GM18505 (cell line): ENCODE measurements at regions not wholly inside any gene's neighbourhood (a gene's known extent, or its start where the extent isn't known, plus 50 kb on each side); places are given as distances from the start of the nearest gene placed in this dataset.

Experiments
- ATAC-seq: cut with Tn5 transposase; IDR thresholded peaks from one replicate; pipeline ENCODE4 v1.9.1; 2021; ENCODE audit not compliant: unreplicated experiment
- POLR2A ChIP-seq: IDR thresholded peaks from 4 replicates; pipeline ENCODE4 v1.6.1; 2011; ENCODE audit warnings: borderline replicate concordance; ENCODE audit not compliant: insufficient read depth, insufficient read length; ENCODE audit errors: extremely low read depth

GRCh38 chr11:81756864-81757595, 976.6 kb downstream of the FAM181B start:
- ATAC-seq = no peak
- TF ChIP-seq POLR2A = no peak

- no peak for ATAC-seq
- TF ChIP-seq POLR2A = no peak
Measured at GRCh38 chr11:81749245-81749644, 984.4 kb downstream of the FAM181B start.

- TF ChIP-seq POLR2A = no peak
- no peak for ATAC-seq
Measured at GRCh38 chr11:81744336-81745116, 989.1 kb downstream of the FAM181B start.

- no peak for TF ChIP-seq POLR2A
- ATAC-seq = no peak
Measured at GRCh38 chr11:81725701-81726100, 1008.0 kb downstream of the FAM181B start.

DNA sequence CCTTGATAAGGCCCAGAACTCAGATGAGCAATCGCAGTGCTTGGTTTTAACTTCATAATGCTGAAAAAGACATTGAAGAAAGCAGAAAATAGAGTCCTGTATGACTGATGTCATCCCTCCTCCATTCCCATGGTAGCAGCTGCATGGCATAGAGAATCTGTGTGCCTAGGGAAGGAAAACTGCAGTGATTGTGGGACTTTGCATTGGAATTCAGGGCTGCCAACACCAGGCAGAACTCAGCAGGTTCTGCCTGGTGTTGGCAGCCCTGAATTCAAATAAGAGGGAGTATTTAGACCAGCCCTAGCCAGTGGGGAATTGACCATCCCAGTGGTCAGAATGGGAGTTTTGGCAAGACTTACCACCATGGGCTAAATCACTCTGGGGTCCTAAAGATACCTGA, 1016.0 kb downstream of the FAM181B start:
- no peak for TF ChIP-seq POLR2A
- ATAC-seq = no peak

DNA sequence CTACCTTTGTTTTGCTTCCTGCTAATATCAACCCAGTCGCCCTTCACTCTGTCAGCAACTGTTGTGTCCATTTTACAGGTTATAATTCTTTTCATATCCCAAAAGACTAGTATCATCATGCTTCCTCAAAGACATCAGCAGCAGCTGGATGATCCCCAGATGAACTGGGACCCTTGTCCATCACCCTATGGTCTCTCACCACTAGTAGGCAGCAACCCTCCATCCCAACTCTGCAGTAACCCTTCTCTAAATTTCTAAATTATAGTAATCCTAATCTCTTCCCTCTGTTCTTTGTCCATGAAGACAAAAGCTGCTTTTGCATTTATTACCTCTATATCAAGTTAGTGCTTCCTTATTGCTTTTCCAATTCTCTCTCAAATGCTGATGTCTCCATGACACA, 1025.8 kb downstream of the FAM181B start:
- no peak for ATAC-seq
- TF ChIP-seq POLR2A = no peak

GRCh38 chr11:81705283-81705682, 1028.4 kb downstream of the FAM181B start:
- ATAC-seq = no peak
- no peak for TF ChIP-seq POLR2A

- TF ChIP-seq POLR2A = no peak
- ATAC-seq = no peak
Measured at GRCh38 chr11:81700076-81700475, 1033.6 kb downstream of the FAM181B start.

DNA sequence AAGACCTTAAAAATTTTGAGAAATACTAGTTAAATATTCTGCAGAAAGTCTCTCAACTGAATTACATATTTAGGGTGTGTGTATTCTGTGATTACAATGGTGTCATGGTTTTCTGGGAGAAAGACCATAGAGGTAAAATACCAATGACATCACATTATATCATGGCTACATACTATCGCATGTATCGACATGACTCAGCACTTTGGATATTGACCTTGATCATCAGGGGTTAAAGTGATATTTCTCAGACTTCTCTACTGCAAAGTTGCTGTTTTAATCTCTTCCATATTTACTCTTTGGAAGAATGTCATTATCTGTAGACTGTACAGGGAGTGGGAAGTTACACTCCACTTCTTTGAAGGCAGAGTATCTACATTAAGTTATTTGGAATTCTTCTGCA, 1046.6 kb downstream of the FAM181B start:
- no peak for TF ChIP-seq POLR2A
- no peak for ATAC-seq

GRCh38 chr11:81674211-81674610, 1059.5 kb downstream of the FAM181B start:
- TF ChIP-seq POLR2A = no peak
- ATAC-seq = peak; percentile 74

GRCh38 chr11:81673001-81673400, 1060.7 kb downstream of the FAM181B start:
- TF ChIP-seq POLR2A = no peak
- no peak for ATAC-seq

DNA sequence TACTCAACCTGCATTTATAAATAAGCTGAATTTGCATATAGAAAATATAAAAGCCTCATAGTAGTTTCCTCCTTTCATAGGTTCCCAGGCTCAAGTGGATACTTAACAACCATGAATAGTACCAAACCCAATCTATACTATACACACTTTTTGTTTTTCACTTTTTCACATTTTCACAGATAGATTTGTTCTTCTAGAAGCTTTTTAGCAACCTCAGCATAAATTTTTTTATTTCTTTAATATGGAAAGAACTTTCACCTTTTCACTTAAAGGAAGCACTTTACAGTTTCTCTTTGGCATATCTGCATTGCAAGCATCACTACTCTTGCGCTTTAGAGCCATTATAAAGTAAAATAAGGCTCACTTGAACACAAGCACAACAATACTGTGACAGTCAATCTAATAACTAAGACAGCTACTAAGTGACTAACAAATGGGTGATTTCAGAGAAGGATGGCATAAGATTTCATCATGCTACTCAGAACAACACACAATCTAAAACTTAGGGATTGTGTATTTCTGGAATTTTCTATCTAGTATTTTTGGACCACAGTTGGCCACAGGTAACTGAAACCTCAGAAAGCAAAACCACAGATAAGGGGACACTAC, 1063.6 kb downstream of the FAM181B start:
- ATAC-seq = no peak

DNA sequence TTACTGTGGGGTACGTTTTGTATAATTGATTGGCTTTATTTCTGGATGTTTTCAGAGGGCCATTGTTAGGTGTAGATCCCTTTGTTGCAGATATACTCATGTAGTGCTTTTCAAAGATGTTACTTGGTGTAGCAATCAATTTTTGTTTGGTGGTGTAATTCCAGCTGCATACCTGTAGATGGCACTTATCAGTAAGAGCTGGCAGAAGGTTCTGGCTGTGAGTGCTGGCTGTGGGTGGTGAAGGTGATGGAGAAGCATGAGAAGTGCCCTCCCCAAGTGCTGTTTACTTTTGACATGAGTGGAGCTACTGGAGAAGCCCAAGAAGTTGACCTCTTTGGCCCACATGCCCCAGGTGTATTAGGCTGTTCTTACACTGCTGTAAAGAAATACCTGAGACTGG, 1074.9 kb downstream of the FAM181B start:
- ATAC-seq = peak; percentile 88

More for the DNA sequence above, 1063.6 kb downstream of the FAM181B start:
- no peak for TF ChIP-seq POLR2A

GRCh38 chr11:81655351-81655750, 1078.3 kb downstream of the FAM181B start:
- TF ChIP-seq POLR2A = no peak
- ATAC-seq = no peak

More for the DNA sequence above, 1074.9 kb downstream of the FAM181B start:
- TF ChIP-seq POLR2A = no peak
